Ishikawa (cell line): ENCODE measurements at regions not wholly inside any gene's neighbourhood (a gene's known extent, or its start where the extent isn't known, plus 50 kb on each side); places are given as distances from the start of the nearest gene placed in this dataset.

ENCODE experiments used
- CEBPB ChIP-seq: IDR thresholded peaks from 2 replicates; pipeline ENCODE4 v1.6.1; 2012
- EGR1 ChIP-seq: IDR thresholded peaks from 2 replicates; pipeline ENCODE4 v1.6.1; 2012
- EP300 ChIP-seq: IDR thresholded peaks from 2 replicates; pipeline ENCODE4 v1.6.1; 2012; ENCODE audit warnings: borderline replicate concordance
- NFIC ChIP-seq: IDR thresholded peaks from 2 replicates; pipeline ENCODE4 v1.6.1; 2012
- RAD21 ChIP-seq: IDR thresholded peaks from 2 replicates; pipeline ENCODE4 v1.6.1; 2012; ENCODE audit warnings: low read depth
- REST ChIP-seq: IDR thresholded peaks from 2 replicates; pipeline ENCODE4 v1.6.1; 2012; ENCODE audit warnings: low read depth, mild to moderate bottlenecking
- TAF1 ChIP-seq: IDR thresholded peaks from 2 replicates; pipeline ENCODE4 v1.6.1; 2012; ENCODE audit warnings: low read depth, mild to moderate bottlenecking
- TCF12 ChIP-seq: IDR thresholded peaks from 2 replicates; pipeline ENCODE4 v1.6.1; 2012; ENCODE audit warnings: low read depth
- TEAD4 ChIP-seq: IDR thresholded peaks from 2 replicates; pipeline ENCODE4 v1.6.1; 2012
- USF1 ChIP-seq: IDR thresholded peaks from 2 replicates; pipeline ENCODE4 v1.6.1; 2012
- YY1 ChIP-seq: IDR thresholded peaks from 2 replicates; pipeline ENCODE4 v1.6.1; 2012; ENCODE audit warnings: low read depth

- TF ChIP-seq TAF1 (no peak), EP300 (no peak), RAD21 (no peak), NFIC (no peak), TEAD4 (no peak), EGR1 (no peak), REST (no peak), CEBPB (no peak), YY1 (no peak), TCF12 (no peak), USF1 (no peak)
Observed at GRCh38 chr18:1019191-1019590, 114.5 kb downstream of the ADCYAP1 start.
